ENCODE measurements at regions not wholly inside any gene's neighbourhood (a gene's known extent, or its start where the extent isn't known, plus 50 kb on each side); places are given as distances from the start of the nearest gene placed in this dataset.

DNA sequence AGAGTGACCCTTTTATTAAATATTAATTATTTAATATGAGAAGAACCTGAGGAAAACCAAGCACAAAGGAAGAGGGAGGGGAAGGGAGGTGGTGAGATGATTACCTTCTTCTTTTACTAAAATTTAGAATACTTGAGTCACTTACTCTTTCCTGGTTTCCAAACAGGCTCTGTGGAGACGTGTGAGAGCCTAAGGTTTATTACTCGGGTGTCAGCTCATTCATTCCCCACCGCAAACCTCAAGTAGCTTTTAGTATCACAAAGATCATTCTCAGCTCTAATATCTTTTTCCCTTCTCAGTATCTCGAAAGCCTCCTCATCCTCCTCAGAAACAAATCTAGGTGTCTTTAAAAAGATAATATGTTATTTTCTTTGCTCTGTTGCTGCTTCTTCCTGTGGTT lies 497.2 kb upstream of the JARID2 start:
- DNase-seq: no peak

GRCh38 chr6:14750059-14750661 lies 495.7 kb upstream of the JARID2 start:
- no peak for DNase-seq

DNA sequence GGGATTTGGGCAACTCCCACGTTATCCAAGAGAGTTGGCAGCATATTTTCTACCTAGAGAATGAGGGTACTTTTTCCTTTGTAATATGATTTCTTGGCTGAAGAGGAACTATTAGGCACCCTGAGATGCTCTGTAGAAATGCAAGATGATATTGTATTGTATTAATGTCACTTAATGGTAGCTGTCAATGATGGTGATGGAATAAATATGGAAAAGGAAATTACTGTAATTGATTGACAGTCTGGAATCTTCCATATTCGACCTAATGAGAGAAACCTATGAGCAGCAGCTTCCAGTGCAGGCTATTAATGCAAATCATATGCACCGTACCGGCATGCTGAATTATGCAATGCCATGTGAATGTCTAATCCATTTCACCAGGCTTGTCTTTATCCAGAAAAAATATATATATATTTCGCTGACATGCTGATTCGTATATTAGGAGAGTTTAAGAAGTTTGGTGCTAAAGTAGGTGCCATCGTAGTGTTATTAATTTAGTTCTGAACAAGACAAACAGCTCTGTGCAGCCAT lies 494.2 kb upstream of the JARID2 start:
- no peak for DNase-seq

- no peak for DNase-seq
These were observed 490.9 kb upstream of the JARID2 start for GRCh38 chr6:14754751-14755513.

DNA sequence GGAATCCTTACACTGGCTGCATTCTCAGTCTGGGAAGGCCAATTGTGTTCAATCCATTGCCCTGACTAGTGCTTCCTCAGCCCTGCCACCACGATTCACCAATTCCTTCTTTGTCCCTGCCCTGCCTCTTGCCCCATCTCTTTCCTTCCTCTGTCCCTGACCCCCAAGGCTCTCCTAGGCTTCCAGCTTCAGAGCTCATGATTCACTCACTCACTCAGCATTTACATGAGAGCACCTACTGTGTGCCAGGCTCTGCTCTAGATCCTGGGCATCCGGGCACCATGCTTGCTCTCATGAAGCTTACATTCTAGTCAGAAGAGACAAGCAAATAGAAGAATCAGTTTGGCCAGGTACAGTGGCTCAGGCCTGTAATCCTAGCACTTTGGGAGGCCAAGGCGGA lies 489.5 kb upstream of the JARID2 start:
- DNase-seq: no peak

DNA sequence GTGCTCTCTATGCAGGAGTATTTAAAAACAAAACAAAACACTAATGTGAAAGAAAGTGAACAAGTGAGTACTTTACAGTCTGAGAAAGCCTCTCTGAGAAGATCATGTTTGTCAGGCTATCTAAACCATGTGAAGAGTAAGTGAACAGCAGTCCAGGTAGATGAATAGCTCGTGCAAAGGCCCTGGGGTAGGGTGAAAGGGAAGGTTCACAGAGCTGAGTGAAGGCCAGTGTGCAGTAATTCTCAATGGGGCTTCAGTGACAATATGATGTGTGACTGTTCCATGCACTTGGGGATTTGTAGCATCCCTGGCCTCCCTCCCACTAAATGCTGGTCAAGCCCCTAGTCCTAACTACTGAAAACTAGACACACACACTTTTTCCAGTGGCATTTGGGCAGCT lies 488.9 kb upstream of the JARID2 start:
- DNase-seq: no peak

- DNase-seq: peak in 1 of 3 donors; percentile 46
These were observed 488.5 kb upstream of the JARID2 start for GRCh38 chr6:14757418-14757817.

- peak; percentile 74 to 78 (median 75) for DNase-seq
These were observed 487.3 kb upstream of the JARID2 start for GRCh38 chr6:14758421-14759081.

DNA sequence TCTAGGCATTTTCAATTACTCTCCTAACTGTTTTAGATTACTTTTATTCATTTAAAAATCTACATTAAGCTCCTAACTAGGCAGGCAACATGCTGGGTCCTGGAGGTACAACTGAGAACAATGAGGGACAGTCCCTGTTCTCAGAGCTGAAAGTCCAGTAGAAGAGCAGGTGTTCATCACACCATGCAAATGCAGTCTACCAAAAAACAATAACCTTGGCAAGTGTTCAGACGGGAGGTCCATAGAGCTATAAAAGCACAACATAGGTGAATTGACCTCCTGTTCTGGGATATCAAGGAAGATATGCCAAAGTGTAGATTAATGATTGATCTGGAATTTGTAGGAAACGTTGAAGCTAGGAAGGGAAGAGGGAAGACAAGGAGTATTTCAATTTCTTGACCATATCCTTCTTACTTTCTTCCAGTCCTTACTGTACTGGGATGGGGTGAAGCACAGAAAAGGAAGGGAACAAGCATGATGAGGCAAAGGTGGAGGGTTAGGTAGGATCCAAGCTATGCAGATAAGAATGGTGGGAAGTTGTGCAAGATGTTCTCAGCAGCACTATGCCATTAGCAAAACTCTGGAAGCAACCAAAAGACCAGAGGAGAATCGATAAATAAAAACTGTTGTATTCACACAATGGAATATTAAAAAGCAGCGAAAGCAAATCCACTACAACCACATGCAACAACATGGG lies 485.7 kb upstream of the JARID2 start:
- no peak for DNase-seq

DNA sequence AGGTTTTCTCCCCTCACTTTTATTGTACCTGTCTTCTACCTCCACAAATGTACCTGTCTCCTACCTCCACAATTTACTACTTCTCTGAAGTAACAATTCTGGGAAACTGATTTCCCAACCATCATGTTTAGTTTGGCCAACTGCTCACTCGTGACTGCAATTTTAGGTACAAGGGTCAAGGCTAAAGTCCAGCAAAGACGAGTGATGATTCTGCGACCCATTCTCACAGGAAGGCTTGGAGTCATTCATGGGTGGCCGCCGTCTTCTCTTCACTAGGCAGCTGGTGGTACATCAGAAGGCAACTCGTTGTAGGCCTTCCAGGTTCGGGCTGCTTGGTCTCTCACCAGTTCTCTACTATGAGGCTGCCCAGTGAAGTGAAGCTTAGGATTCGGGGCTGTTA lies 483.8 kb upstream of the JARID2 start:
- DNase-seq: no peak

DNA sequence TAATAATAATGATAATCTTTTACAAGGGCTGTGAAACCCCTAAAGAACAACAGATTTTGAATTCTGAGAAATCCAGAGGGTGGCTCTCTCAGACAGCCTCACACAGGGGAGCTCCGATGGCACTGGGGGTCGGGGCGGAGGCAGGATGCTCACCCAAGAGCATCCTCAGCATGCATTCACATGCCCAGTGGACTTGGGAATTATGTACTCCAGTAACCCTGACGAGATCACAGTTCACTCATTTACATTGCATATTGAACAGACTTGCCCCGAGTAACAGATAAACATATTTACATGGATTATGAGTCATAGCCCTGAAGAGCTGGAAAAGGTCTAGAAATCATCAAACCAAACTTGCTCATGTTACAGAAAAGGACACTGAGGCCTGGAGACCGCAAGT lies 482.7 kb upstream of the JARID2 start:
- peak in 2 of 3 donors; percentile 27 to 42 for DNase-seq

DNA sequence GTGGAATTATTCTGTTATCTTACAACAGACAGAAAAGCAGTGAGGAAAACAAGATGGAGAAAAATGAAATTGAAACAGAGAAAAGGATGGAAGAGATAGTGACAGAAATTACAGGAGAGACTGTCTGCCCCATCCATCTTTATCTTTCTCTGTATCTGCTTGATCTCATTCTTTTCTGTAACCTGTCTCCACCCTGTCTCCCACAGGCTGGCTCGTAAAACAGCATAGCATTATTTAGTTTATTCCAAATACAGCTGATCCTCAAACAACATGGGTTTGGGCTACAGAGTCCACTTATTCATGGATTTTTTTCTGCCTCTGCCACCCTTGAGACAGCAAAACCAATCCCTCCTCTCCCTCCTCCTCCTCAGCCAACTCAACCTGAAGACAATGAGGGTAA lies 482.3 kb upstream of the JARID2 start:
- DNase-seq: no peak

GRCh38 chr6:14765106-14765505 lies 480.8 kb upstream of the JARID2 start:
- DNase-seq: peak; percentile 50 to 67 (median 51)

GRCh38 chr6:14765721-14766390 lies 480.0 kb upstream of the JARID2 start:
- DNase-seq: peak; percentile 67 to 79 (median 70)

- DNase-seq: no peak
These were observed 479.4 kb upstream of the JARID2 start for GRCh38 chr6:14766391-14766994.

GRCh38 chr6:14767226-14767625 lies 478.6 kb upstream of the JARID2 start:
- no peak for DNase-seq

DNA sequence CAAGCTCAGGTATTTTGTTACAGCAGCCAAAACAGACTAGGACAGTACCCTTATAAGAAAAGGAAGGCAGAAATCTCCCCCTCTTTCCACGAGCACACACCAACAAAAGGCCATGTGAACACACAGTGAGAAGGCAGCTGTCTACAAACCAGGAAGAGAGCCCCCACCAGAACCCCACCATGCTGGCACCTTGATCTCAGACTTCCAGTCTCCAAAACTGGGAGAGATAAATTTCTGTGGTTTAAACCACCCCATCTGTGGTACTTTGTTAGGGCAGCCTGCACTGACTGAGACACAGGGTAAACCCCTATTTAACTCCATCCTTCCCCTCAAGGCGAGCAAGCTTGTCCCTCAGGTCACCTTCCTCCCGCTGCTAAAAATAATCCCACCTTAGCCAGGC lies 475.8 kb upstream of the JARID2 start:
- DNase-seq: no peak

DNA sequence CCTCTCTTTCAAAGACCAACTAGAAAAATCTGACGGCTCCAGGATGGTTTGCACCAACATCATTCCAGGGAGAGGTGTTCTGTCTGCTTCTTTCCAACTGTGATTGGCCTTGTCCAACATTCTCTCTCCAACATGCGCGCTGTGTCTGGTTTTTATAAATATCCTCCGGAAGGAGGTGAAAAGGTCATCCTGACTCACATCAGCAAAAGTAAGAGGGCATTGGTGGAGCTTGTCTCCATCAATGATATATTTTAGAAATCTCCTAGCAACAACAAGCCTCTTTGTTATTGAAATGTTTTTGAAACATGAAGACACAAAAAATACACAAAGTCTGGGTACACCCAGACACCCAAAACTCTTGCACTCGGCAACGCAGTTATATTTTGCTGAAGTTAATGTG lies 475.3 kb upstream of the JARID2 start:
- DNase-seq: no peak

- DNase-seq: no peak
These were observed 474.9 kb upstream of the JARID2 start for GRCh38 chr6:14771016-14771415.

GRCh38 chr6:14772188-14772587 lies 473.7 kb upstream of the JARID2 start:
- DNase-seq: no peak

GRCh38 chr6:14775528-14775927 lies 470.3 kb upstream of the JARID2 start:
- DNase-seq: no peak

- DNase-seq: no peak
These were observed 469.6 kb upstream of the JARID2 start for GRCh38 chr6:14776307-14776706.
